NCI-H460 (cell line): ENCODE measurements at regions not wholly inside any gene's neighbourhood (a gene's known extent, or its start where the extent isn't known, plus 50 kb on each side); places are given as distances from the start of the nearest gene placed in this dataset.

ENCODE experiments used
- DNase-seq: peaks from one replicate; pipeline ENCODE4 v3.0.0-alpha.2; 2016; ENCODE audit warnings: low read depth; ENCODE audit errors: extremely low read depth

DNA sequence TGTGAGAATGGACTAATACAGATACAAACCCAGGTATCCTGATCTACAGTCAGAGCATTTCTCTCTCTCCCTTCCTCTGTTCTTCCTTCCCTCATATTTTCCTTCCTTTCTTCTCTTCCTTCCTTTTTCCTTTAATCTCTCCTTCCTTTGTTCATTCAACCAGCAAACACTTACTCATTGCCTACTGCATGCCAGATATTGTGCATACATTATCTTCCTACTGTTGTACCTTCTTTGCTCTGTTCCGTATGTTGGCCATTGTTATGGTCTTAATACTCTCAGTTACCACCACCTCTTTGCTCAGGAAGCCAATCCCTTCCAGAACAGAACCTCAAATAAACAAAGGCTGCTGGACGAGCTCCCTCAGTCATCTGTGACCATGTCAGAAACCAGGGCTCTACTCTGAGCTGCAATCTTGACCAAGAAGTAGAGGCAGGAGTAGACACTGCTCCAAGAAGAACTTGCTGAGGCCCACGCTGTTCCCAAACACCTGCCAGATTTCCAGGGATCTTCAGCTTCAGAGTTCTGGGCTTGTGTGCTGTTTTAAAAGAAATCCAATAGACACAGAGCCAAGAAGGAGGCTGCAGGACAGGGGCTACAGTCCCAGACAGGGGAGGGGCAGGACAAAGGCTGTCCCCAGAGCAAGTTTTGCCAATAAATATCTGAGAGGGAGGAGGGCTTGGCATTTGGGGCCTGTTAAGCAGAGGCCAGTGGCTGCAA lies 526.7 kb upstream of the TBX3 start:
- DNase-seq = no peak

DNA sequence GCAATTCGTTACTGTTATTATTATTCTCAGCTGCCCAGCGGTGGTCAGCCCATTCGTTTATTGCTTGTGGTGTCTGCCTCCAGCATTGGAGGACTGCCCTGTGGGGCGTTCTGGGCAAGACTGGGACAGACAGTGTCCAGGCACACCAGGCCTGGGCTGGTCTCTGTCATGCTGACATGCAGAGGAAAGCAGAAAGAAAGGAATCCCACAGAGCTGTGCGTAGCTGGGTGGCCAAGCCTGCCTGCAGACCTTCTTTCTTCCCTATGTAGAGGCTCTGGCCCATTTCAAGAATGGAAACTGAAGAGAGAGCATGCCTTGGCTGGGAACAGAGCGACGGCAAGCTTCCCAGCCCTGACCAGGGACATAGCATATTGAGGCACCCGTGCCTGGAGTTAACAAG lies 525.3 kb upstream of the TBX3 start:
- DNase-seq = no peak

DNA sequence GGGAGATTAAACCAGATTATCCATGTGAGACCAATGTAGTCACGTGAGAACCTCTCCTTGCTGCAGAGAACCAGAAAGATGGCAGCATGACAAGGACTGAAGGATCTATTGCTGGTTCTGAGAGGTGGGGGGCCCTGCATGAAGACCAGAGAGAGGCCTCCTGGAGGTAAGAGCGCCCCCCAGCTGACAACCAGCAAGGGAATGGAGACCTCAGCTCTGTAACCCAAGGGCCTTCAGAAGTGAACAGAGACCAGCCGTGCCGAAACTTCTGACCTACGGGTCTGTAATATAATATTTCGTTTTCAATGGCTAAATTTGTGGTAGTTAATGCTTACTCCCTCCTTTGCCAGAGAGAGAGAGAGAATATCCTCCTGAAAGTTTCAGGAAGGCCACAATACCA lies 524.1 kb upstream of the TBX3 start:
- DNase-seq = no peak

- DNase-seq = no peak
Observed at GRCh38 chr12:115207216-115207915, 523.4 kb upstream of the TBX3 start.

GRCh38 chr12:115206801-115207200 lies 522.8 kb upstream of the TBX3 start:
- no peak for DNase-seq

GRCh38 chr12:115205755-115206308 lies 521.9 kb upstream of the TBX3 start:
- no peak for DNase-seq

DNA sequence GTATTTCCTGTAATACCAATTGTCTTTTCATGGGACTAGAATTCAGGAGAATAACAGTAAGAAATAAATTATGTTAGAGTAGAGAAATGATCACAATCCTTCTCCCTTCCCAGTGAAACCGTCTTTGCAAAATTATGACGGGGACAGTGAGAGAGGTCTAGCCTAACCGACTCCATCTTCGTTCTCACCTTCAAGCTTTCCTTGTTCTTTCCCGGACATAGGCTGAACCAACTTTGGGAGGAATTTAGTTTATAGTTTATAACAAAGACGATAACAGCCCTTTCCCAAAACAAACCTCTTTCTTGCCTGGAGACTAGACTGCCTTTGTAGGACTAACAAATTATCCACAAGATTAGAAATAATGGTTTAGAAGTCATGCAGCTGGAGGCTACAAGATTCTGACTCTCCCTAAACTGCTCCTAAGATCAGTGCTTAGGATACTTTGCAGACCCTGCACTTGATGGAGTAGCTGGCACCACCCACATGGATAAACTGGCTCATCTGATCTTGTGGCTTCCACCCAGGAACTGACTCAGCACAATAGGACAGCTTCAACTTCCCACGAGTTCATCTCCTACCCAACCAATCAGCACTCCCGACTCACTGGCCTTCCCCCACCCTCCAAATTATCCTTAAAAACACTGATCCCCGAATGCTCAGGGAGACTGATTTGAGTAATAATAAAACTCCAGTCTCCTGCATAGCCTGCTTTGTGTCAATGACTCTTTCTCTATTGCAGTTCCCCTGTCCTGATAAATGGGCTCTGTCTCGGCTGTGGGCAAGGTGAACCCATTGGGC lies 521.2 kb upstream of the TBX3 start:
- DNase-seq = no peak

- DNase-seq = no peak
Observed at GRCh38 chr12:115203701-115204100, 519.7 kb upstream of the TBX3 start.

DNA sequence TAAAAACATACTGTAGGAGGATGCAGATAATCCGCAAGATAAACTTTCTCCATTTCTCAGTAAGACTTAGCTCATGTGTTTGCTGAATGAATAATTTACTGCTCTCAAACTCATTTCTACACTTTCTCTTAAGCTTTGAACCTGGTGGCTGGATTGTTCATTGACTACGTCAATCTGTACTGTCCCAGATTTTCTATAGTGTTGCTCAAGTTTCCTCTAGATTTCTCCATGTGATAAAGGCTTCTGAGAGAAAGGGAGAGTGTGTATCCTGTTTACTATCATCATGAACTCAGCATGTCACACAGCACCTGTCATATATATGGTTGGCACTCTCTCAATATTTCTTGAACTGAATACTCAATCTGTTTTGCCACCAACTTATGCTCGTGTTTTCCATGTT lies 518.0 kb upstream of the TBX3 start:
- DNase-seq = no peak

DNA sequence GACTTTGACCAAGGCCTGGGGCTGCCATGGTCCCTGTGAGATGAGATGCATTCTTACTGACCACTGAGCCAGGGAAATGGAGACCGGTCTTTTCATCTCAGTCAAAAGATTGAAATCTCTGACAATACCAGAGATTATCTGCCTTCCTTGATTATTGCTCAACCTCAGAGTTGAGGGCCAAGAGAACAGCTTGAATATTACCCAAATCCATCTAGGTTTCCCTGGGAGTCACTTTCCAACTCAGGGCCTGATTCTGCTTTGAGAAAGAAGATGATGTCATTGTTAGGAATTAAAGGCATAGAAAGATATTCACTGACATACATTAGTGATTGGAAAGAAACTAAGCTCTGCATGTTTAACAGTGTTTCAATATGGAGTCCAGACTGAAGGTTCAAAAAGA lies 515.9 kb upstream of the TBX3 start:
- DNase-seq = no peak

DNA sequence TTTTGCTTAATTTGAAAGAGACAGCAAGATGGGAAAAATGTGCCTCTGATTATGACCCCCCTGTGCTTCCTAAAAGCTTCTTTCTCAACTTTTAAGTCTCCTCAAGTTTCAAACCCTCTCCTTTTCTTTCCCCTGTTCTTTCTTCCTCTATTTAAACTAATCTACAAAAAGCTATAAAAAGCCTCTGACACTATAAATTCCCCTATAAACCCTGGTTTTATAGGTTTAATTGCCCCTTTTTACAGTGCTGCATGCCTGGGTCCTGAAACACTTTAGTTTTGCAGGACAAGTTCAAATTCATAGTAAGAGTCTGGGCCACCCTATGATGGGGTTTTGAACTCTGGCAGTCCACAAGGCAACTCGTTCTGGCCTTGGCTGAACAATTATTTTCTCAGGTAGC lies 510.9 kb upstream of the TBX3 start:
- DNase-seq = no peak

- no peak for DNase-seq
Observed at GRCh38 chr12:115194448-115194847, 510.5 kb upstream of the TBX3 start.

- DNase-seq = no peak
Observed at GRCh38 chr12:115191342-115191741, 507.4 kb upstream of the TBX3 start.

- DNase-seq = no peak
Observed at GRCh38 chr12:115190010-115190770, 506.2 kb upstream of the TBX3 start.

GRCh38 chr12:115185506-115185905 lies 501.5 kb upstream of the TBX3 start:
- no peak for DNase-seq

DNA sequence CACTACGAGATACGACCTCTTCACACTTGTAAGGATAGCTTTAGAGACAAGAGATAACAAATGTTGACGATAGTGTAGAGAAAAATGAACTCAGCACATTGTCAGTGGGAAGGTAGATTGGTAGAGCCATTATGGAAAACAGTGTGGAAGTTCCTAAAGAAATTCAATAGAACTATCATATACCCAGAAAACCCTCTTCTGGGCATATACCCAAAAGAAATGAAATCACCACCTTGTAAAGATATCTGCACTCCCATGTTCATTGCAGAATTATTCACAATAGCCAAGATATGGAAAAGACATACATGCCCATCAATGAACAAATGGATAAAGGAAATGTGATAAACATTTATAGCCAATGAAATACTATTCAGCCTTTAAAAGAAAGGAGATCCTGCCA lies 499.8 kb upstream of the TBX3 start:
- DNase-seq = no peak

DNA sequence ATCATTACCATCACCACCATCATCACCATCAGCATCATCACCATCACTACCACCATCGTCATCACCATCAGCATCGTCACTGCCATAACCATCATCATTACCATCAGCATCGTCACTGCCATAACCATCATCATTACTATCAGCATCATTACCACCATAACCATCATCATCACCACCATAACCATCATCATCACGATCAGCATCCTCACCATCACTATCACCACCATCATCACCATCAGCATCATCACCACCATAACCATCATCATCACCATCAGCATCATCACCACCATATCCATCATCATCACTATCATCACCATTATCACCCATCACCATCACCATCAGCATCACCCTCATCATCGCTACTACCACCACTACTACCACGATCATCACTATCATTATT lies 493.9 kb upstream of the TBX3 start:
- DNase-seq = no peak

DNA sequence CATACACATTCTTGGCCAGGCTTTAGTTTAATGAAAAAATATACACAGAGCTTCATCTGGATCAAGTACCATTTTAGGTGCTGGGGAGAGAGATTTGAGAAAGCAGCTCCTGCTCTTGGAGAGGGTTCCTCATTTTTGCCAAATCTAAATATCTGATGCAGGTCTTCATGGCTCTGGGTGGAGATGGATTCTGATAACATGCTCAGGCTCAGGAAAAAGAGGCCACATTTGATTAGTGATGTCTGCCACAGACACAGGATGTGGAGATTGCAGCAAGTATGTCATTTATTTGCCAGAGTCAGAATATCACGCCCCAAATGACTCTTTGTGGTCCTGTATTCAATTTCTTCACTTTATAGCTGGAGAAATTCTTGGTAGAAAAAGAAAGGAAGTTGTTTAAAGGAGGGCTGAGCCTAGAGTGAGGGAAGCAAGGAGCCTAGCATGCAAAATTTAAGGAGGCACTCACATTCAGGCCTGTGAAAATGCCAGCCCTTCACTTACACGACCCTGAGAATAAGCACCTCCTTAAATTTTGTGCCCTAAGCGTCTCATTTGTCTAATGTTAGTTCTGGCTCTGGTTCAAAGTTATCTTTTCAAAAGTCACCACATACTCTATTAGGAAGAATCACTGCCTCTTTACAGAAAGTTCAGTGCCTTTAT lies 492.9 kb upstream of the TBX3 start:
- DNase-seq = no peak

GRCh38 chr12:115174920-115175319 lies 490.9 kb upstream of the TBX3 start:
- DNase-seq = no peak

DNA sequence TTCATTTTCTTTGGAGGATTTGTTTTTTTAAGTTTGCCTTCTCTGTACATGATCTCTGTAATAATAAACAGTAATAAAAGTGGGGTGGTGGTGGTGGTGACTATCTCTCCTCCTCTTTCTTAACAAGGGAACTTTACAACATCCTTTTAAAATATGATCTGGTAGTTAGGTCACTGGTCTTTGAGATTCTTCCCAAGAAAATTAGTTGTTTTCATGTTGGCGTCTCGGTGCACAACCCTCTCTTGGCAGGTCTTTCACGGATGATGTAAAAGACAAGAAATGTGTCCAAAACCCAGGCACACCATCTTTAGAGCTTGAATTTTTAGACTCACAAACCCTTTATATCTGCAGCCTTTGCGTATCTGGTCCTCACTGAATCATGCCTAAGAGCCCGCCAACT lies 488.5 kb upstream of the TBX3 start:
- DNase-seq = no peak
